Right lobe of liver (tissue), 4 donors: ENCODE measurements at regions not wholly inside any gene's neighbourhood (a gene's known extent, or its start where the extent isn't known, plus 50 kb on each side); places are given as distances from the start of the nearest gene placed in this dataset.

ENCODE experiments used
- CTCF ChIP-seq, 4 donors: fragments of 200-600 bp in 3 of 4; fragments of 450-650 bp in 1 of 4; IDR thresholded peaks; one replicate each; pipeline versions ENCODE4 v1.5.1 to v1.8.0; 2016 to 2022; ENCODE audit warnings: antibody characterized with exemption in 4 of 4, mild to moderate bottlenecking in 2 of 4
- POLR2A ChIP-seq: fragments of 450-650 bp; IDR thresholded peaks from one replicate; pipeline ENCODE4 v1.6.1; 2017; ENCODE audit warnings: antibody characterized with exemption, mild to moderate bottlenecking
- donor health status: DM: no; HTN: no; CAD: no.
- donor health status: DM: no; HTN: no; CAD: no.
- donor health status: DM: no; HTN: yes; CAD: no.

GRCh38 chr16:48818257-48818656 lies 208.3 kb upstream of the N4BP1 start:
- TF ChIP-seq CTCF (IDR thresholded peaks at IDR 0.05) (no peak), POLR2A (no peak)
